NCI-H69 (cell line): ENCODE measurements at regions not wholly inside any gene's neighbourhood (a gene's known extent, or its start where the extent isn't known, plus 50 kb on each side); places are given as distances from the start of the nearest gene placed in this dataset.
A peak's percentile ranks its signal among the peaks of the same experiment; 100 is the strongest.
"Not testable (repeated sequence)": the region's sequence is repeated elsewhere in the genome, so short reads cannot be mapped to it uniquely, and the experiment has no call there.

Experiments
- DNase-seq: peaks from one replicate; lab custom pipeline; 2025; lab: John Stamatoyannopoulos, UW

GRCh38 chr14:83559721-83560120 is 1970.2 kb upstream of the FLRT2 start:
- DNase-seq, result no peak

- no peak for DNase-seq
Measured at GRCh38 chr14:83561261-83561660, 1968.7 kb upstream of the FLRT2 start.

GRCh38 chr14:83566567-83566966 is 1963.4 kb upstream of the FLRT2 start:
- no peak for DNase-seq

GRCh38 chr14:83568141-83568540 is 1961.8 kb upstream of the FLRT2 start:
- no peak for DNase-seq

GRCh38 chr14:83575301-83575700 is 1954.6 kb upstream of the FLRT2 start:
- peak; percentile 52 for DNase-seq

- no peak for DNase-seq
Measured at GRCh38 chr14:83583201-83583600, 1946.7 kb upstream of the FLRT2 start.

- no peak for DNase-seq
Measured at GRCh38 chr14:83594874-83595273, 1935.1 kb upstream of the FLRT2 start.

- no peak for DNase-seq
Measured at GRCh38 chr14:83607682-83608081, 1922.3 kb upstream of the FLRT2 start.

- DNase-seq, result no peak
Measured at GRCh38 chr14:83611491-83611890, 1918.5 kb upstream of the FLRT2 start.

- peak; percentile 31 for DNase-seq
Measured at GRCh38 chr14:83611906-83612390, 1918.0 kb upstream of the FLRT2 start.

- DNase-seq, result no peak
Measured at GRCh38 chr14:83614956-83615355, 1915.0 kb upstream of the FLRT2 start.

- peak; percentile 20 for DNase-seq
Measured at GRCh38 chr14:83624541-83624940, 1905.4 kb upstream of the FLRT2 start.

- peak; percentile 96 for DNase-seq
Measured at GRCh38 chr14:83632375-83632774, 1897.6 kb upstream of the FLRT2 start.

GRCh38 chr14:83638748-83639504 is 1891.0 kb upstream of the FLRT2 start:
- no peak for DNase-seq

- not testable (repeated sequence) for DNase-seq
Measured at GRCh38 chr14:83639505-83639875, 1890.5 kb upstream of the FLRT2 start.

- peak; percentile 68 for DNase-seq
Measured at GRCh38 chr14:83646228-83646627, 1883.7 kb upstream of the FLRT2 start.

GRCh38 chr14:83660597-83660996 is 1869.3 kb upstream of the FLRT2 start:
- DNase-seq, result peak; percentile 81

- peak; percentile 21 for DNase-seq
Measured at GRCh38 chr14:83664389-83664788, 1865.6 kb upstream of the FLRT2 start.

- no peak for DNase-seq
Measured at GRCh38 chr14:83689265-83689664, 1840.7 kb upstream of the FLRT2 start.

- peak; percentile 61 for DNase-seq
Measured at GRCh38 chr14:83697099-83697498, 1832.8 kb upstream of the FLRT2 start.

GRCh38 chr14:83702619-83703018 is 1827.3 kb upstream of the FLRT2 start:
- DNase-seq, result no peak

GRCh38 chr14:83706231-83706954 is 1823.6 kb upstream of the FLRT2 start:
- DNase-seq, result peak; percentile 98

- peak; percentile 80 for DNase-seq
Measured at GRCh38 chr14:83707056-83707455, 1822.9 kb upstream of the FLRT2 start.
